GM21576 (cell line): ENCODE measurements at regions not wholly inside any gene's neighbourhood (a gene's known extent, or its start where the extent isn't known, plus 50 kb on each side); places are given as distances from the start of the nearest gene placed in this dataset.

Experiments
- ATAC-seq: cut with Tn5 transposase; IDR thresholded peaks from one replicate; pipeline ENCODE4 v1.9.1; 2021; ENCODE audit warnings: mild to moderate bottlenecking, moderate library complexity; ENCODE audit not compliant: unreplicated experiment

DNA sequence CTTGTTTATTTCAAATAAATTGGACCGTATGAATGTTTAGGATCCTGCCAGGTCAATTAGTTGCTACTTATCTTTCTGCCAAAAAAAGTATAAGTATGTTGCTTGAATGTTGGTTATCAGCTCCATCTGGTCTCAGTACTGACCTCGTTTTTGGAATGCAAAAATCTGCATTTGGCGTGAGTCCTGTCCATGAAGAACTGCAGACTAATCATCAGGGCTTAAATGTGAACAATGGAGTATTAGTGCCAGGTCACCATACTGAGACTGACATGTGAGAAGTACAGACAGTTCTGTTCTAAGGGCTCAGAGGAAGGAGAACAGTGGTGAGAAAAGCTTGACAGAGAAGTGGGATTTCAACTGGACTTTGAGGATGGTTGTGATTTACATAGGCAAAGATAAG lies 393.1 kb upstream of the SLC14A2 start:
- ATAC-seq = no peak

DNA sequence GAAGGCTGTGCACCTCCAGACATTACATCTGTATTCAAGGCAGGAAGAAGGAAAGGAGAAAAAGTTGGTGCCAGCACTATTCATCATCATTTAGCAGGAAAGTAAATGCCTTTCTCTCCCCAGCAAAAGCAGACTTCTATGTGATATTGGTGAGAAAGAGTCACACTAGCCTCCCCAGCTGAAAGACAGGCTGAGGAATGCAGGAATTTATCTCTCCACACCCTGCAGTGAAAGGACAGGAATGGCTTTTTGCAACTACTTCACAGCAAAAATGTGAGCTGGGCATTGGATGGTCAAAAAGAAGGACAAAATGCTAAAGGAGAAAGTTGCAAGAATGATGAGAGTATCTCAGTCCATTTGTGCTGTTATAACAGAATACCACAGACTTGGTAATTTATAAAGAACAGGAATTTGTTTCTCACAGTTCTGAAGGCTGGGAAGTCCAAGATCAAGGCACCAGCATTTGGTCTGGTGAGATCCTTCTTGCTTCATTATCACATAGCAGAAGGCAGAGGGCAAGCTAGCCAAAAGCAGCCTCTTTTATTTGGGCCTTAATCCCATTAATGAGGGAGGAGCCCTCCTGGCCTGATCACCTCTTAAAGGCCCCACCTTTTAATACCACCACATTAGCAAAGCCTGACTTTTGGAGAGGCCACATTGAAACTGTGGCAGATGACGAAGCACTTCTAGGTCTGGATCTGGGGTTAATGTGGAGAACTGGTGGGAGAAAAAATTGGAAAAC lies 388.1 kb upstream of the SLC14A2 start:
- no peak for ATAC-seq

DNA sequence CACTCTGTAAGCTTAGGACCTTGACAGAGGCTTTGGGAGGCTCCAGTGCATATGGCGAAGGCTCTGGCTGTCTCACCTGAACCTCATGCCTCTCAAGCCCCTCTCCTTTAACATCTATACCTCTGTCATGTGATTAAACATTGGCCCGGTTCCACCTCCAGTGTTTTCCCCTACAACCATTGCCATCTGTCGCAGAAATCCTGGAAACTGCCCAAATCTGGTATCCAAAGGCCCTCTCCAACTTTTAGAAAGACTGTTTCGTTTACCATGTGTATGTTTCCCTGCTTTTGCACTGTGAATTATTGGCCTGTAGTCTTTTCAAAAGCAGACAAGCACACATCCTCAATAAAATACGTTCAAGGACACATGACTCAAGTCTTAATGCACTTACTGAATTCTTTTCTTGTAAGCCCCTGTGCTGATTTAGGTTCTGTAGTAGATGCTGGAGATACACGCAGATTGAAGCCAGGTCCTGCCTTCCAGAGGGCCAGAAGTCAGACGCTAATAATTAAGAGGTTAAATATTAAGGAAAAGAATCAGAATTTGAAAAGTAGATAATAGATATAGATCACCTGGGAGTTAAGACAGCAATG lies 386.4 kb upstream of the SLC14A2 start:
- ATAC-seq = no peak

DNA sequence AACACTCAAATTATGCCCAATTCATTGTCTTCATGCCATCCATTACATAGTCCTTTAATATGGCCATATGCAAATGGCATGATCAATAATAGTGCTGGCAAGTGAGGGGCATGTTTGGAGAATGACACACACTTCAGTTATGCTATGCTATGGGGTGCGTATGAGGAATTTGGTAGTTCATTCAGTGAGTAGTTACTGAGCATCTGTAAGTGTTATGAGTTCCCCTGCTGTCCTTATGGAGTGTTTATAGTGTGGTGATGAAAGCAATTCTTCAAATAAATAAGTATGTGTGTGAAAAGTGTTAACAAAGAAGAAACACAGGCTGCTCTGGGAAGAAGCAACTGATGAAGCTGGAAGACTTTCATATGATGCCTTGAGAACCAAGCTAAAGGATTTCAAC lies 383.7 kb upstream of the SLC14A2 start:
- ATAC-seq = no peak

DNA sequence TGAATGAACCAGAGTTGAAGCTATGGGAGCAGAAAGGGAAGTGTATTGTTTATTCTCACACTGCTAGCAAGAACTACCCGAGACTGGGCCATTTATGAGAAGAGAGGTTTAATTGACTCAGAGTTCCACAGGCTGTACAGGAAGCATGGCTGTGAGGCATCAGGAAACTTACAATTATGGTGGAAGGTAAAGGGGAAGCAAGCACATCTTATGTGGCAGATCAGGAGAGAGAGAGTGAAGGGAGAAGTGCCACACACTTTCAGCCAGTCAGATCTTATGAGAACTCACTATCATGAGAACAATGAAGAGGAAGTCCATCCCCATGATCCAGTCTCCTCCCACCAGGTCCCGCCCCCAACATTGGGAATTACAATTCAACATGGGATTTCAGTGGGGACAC lies 383.2 kb upstream of the SLC14A2 start:
- ATAC-seq = no peak

DNA sequence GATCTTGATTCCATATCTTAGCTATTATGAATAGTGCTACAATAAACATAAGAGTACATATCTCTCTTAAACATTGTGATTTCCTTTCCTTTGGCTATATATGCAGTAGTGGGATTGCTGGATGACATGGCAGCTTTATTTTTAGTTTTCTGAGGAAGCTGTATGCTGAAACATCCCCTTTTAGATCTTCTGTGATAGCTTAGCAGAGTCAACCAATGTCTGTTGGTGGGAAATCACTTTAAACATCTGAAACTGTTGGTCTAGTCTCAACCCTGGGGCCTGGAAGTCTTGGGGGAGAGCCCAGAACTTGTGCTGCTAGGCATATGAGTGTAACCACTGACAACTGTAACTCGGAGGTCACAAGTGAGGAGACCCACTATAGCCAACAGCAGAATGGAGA lies 378.6 kb upstream of the SLC14A2 start:
- no peak for ATAC-seq

DNA sequence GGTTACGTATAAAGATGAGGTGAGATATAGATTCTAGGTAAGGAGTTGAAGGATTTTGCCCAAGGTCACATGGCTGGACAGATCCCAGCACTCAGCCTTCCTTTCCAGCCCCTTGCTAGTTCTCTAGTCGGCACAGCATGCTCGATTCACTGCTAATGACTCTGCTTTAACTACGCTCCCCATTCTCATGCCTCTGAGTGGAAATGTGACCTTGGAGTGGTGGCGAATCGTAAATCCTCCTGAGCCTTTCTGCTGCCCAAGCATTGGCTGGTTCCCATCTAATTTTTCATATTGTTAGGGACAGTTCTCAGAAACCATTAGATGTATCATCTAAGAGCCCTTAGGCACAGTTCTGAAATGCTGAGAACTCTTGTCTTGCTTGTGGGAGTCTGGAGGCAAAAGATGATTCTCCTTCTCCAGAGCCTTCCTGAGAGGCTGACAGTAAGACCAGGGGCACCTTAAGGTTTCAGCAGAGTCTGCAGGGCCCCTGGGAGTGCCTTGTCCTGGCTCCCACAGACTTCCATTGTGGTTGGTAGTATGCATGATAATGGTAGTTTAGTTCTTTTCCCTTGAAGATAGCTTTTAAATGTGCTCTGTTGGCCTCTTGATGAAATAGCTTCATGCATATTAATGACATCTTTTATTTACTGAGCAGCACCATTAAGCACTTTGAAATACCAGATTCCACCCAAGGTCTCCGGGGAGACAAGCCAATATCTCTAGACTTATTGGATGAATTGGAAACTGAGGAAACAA lies 377.8 kb upstream of the SLC14A2 start:
- ATAC-seq = no peak

DNA sequence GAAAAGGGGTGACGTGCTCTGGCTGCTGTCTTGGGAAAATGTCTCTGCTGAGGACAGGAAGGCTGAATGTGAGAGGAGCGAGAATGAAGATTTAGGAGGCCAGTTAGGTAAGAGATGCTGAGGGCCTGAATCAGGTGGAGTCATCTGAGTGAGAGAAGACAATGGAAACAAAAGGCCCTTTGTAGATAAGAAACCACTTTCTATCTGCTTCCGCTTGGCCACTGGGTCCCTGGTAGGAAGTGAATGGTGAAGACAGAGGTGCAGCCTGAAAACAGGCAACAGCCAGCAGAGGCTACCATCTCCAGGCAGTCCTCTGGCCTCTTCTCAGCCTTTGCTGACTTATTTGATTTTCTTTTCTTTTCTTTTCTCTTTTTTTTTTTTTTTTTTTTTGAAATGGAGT lies 374.0 kb upstream of the SLC14A2 start:
- ATAC-seq = no peak

DNA sequence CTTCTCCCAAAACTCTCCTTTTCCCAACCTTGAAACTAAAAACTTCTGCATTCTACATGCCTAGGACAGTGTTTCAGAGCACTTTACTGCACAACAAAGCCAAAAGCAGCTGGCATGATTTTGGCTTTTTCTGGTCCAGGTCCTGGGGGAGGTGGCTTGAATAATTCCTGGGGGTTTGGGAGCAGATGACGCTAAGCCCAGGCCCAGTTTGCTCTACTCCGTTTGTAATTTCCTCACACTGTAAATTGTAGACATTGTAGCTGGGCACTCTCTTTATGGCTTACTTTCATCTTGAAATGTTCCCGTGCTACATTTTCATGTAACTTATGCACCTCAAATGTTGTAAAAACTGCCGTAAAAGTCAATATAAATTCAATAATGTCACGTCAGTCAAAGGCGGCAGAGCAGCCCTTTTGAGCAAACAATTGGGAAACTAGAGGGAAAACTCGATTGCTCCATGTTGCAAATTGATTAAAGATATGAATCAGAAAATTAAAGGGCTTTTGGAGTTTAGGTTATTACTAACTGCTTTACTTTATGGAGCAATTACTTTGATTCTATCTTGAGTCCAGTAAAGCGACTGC lies 373.2 kb upstream of the SLC14A2 start:
- no peak for ATAC-seq

DNA sequence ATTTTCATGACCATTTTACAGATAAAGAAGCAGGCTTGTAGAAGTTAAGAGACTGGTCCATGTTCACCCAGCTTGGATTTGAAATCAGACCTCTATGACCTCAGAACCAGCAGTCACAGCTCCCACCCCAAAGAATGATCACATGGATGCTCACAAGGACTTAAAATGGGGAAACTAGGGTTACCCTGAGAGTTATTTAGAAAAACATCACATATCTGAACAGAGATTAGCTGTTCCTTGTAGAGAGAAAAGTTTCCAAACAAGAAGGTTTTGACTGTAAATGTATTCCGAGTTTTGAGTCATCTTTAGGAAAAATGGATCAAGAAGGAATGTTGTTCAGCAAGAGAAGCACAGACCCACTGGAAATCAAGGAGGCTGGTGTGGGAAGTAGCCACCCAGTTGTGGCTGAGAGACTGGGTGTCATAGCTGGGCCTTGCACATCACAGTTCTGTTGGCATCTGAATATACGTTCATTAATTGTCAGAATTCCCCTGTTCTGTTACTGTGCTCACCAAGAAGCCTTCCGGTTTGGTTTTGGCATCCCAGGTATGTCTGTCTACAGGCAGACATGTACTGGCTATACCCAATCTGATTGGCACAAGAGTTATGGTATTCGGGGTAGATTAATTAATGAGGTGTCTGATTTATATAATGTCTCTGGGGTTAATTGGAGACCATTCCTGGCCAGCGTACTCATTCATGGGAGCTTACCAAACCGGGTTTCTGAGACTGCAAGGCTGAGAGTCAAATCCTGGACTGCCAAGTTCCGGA lies 371.8 kb upstream of the SLC14A2 start:
- ATAC-seq = no peak

DNA sequence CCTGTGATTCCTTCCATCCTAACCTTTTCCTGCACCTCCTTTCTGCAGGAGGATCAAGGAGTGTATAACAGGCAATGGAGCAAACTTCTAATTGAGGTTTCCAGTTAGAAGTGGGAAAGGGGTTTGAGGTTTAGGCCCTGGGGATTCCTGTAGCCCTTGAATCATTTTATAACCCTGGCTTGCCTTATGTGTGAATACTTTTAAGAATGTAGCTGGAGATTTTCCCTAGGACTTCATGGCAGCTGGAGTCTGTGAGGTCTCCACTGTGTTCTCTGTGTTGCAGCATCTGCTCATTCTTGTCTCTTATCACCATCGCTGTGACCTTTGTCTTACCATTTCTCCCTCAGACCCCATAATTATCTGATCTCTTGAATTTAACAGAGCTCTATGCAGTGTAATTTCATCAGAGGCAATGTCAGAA lies 370.2 kb upstream of the SLC14A2 start:
- ATAC-seq = no peak

DNA sequence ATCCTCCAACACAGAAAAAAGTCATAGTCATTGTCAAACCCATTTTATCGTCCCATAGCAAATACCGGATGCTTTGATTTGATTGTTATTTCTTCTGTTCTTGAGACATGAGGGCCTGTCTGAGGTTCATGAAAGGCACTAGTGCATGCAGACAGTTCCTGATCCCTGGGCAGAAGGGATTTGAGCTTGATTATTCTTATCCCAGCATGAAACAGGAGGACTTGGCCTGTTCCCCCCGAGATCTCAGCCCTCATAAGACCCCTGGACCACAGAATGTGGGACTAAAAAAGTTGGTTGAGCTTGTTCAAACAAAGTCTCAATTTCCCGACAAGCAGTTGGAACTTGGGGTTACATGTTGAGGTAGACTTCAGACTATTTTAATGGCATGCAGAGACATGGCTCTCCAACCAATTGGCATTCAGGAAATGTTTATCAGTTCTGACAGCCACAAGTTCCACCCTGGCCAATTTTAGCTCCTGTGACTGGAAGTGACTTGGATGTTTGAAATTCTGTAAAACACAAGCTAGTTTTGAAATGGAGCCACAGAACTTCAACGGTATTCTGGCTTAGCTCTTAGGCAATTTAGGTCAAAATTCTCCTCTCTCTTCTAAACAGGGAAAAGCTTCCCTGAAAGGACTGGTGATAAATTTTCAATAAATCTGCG lies 366.9 kb upstream of the SLC14A2 start:
- no peak for ATAC-seq

DNA sequence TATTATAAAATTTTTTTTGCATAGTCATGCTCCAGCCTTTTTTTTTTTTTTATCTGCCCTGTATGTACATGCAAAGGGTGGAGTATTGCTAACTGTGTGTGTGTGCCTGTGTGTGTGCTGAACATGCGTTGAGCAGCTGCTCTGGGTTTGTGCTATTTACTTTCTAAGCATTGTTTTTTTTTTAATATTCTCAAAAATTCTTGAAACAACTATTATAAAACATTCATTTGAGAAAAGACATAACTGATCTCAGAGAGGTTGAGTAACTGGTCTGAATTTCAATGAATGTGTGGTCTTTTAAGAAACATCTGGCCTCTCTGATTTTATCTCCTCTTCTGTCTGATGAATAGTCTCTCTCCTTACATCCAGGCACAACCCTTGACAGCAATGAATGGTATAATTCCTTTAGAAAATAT lies 366.0 kb upstream of the SLC14A2 start:
- no peak for ATAC-seq

DNA sequence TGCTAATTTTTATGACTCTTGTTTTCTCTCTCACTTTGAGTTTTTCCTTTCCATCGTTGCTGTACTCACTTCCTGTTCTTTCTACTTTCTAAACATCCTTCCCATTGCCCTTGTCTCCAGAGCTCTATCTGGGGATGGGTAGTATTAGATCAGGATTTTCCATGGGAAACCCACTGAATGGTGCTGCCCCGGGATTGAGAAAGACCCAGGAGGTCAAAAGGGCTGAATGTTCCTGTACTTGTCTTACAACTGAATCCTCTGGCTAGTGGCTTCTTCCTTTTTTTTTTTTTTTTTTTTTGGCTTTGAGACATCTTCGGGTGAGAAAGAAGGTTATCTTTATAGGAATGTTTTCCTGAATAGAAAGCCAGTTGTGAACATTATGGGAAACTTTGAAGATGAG lies 364.8 kb upstream of the SLC14A2 start:
- ATAC-seq = no peak

DNA sequence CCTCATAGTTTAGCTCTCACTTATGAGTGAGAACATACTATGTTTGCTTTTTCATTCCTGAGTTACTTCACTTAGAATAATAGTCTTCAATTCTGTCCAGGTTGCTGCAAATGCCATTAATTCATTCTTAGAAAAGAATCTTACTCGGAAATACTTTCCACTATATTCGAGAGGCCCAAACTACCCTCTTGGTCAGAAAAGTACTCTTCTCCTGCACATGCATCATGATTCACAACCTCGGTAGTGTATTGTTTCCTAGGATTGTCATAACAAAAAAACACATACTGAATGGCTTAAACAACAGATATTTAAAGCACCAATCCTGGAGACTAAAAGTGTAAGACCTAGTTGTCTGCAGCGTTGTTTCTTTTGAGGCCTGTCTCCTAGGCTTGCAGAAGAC lies 364.0 kb upstream of the SLC14A2 start:
- no peak for ATAC-seq

DNA sequence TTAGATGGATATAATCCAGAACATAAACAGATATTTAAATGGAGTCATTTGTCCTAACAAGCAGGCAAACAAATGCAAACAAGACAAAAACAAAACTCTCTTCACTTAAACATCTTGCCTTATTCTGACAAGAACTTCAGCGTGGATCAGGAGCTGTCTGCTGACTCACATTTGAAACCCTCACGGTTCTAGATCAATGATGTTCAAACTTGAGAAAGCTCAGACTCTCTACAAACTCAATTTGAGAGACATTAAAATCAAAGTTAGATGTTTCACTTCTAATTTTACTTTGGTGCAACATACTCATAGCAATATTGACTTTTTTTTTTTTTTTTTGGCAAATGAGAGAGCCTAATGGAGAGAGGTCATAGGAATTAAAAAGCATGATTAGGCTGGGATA lies 362.8 kb upstream of the SLC14A2 start:
- ATAC-seq = no peak

DNA sequence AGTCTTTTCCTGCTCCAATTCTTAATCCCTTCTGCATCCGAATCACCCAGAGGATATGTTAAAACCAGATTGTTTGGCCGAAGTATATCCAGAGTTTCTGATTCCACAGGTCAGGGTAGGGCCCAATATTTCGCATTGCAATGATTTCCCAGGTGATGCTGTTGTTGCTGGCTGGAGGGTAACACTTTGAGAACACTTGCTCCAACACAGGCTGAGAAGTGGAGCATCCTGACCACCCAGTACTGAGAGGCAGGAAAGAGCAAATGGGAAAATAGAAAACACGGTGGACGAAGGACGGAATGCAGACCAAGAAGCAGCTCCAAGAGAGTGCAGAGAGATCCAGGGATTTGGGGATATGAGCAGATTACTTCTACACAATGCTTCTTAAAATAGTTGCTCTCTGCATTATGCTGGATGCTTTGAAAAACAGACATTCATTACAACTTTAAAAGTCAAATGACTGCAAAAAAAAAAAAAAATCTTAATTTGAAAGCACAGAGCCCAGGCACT lies 362.2 kb upstream of the SLC14A2 start:
- no peak for ATAC-seq

DNA sequence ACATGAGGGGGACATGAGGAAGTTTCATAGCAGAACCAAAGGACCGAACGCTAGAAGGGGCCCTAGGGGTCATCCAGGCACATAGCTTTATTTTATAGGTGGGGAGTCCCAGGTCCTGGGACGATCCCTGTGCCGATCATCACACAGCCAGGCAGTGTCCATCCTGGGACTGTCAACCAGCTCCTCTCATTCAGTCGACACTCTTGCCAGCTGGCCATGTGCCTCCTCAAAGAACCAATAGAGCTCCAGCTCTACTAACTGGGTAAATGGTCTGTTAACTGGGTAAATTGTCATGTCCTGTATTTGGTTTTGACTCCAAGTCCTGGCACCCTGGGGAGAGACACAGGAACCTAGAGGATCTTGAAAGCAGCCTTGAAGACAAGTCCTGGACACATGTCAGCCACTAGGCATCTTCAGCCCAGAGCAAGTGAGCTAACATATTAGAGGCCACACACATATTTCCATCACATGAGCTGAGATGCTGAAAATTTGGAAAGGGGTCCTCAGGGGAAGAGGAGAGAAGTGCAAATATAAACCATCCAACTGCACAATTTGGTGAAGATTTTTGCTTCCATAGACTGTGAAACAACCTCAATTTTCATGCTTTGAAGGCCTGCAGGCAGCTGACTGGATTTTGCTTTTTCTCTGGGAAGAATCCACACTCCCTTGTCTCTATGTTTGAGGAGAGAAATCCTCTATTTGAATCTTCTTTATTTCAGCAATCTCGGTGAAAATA lies 361.1 kb upstream of the SLC14A2 start:
- no peak for ATAC-seq

DNA sequence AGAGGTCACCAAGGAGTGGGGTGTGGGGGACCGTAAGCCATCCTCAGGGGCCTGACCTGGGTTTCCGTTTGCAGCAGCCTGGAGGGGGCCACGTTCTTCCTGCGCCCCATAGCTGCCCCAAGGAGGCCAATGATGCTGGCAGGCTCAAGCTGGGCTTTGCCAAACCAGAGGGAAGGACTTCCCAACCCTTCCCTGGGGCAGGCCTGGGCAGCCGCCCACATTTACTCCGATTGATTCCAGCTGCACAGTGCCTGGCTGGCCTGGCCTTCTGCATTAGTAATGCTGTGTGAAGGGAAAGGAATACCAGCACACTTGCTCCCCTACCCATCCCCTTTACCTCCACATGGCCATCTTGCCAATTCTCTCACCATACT lies 360.6 kb upstream of the SLC14A2 start:
- ATAC-seq = no peak
